Sigmoid colon (tissue), 4 donors: ENCODE measurements at regions not wholly inside any gene's neighbourhood (a gene's known extent, or its start where the extent isn't known, plus 50 kb on each side); places are given as distances from the start of the nearest gene placed in this dataset.
"Not testable (repeated sequence)": the region's sequence is repeated elsewhere in the genome, so short reads cannot be mapped to it uniquely, and the experiment has no call there.

ENCODE experiments used
- EP300 ChIP-seq, 4 donors: sonication (generic); formaldehyde crosslinking; IDR thresholded peaks; one replicate each; pipeline ENCODE4 v1.6.1; 2017; ENCODE audit warnings: antibody characterized with exemption in 4 of 4
- POLR2A ChIP-seq, 2 donors: fragments of 450-650 bp; IDR thresholded peaks; one replicate each; pipeline ENCODE4 v1.6.1; 2016; ENCODE audit warnings: antibody characterized with exemption in 2 of 2, mild to moderate bottlenecking in 2 of 2, moderate library complexity in 2 of 2
- POLR2AphosphoS5 ChIP-seq, 4 donors: sonication (generic); formaldehyde crosslinking; IDR thresholded peaks; one replicate each; pipeline ENCODE4 v1.6.1; 2017; ENCODE audit warnings: antibody characterized with exemption in 4 of 4
- TF ChIP-seq, protein P1 (sequence below), 4 experiments: fragments of 450-650 bp in 3 of 4; fragments of 200-600 bp in 1 of 4; IDR thresholded peaks; one replicate each; pipeline ENCODE4 v1.5.1; 2016 to 2019; ENCODE audit warnings: antibody characterized with exemption in 4 of 4, mild to moderate bottlenecking in 3 of 4, moderate library complexity in 2 of 4

DNA sequence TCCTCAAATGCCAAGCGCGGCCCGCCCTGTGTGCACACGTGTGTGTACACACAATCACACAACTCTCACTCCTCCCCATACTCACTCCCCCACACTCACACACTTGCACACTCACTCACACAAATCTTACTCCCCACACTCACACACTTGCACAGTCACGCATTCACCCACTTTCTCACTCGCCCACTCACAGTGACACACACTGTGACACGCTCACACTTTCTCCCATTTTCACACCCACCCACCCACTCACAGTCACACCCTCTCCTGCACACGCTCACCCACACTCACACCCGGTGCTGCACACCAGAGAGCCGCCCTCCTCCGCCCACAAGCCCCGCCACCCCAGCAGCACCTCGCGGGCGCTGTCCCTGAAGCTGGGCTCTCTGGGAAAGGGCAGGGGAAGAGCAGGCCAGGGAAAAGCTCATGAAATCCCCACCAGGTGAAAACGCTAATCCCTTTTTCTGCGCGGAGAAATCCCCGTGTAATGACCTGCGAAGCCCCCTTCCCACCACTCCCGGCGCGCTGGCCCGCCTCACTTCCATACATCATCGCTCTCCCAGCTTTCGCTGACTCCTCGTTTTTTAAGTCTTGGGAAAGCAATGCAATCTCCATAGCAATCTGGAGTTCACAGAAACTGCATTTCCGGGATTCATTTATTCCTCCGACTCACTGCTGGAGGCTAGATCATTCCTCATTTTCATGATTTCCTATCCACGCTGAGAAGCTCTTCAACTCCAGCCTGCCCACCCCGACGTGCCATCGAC is 211.6 kb upstream of the LRRC61 start:
- TF ChIP-seq, protein P1, sequence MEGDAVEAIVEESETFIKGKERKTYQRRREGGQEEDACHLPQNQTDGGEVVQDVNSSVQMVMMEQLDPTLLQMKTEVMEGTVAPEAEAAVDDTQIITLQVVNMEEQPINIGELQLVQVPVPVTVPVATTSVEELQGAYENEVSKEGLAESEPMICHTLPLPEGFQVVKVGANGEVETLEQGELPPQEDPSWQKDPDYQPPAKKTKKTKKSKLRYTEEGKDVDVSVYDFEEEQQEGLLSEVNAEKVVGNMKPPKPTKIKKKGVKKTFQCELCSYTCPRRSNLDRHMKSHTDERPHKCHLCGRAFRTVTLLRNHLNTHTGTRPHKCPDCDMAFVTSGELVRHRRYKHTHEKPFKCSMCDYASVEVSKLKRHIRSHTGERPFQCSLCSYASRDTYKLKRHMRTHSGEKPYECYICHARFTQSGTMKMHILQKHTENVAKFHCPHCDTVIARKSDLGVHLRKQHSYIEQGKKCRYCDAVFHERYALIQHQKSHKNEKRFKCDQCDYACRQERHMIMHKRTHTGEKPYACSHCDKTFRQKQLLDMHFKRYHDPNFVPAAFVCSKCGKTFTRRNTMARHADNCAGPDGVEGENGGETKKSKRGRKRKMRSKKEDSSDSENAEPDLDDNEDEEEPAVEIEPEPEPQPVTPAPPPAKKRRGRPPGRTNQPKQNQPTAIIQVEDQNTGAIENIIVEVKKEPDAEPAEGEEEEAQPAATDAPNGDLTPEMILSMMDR (IDR thresholded peaks at IDR 0.05): not testable (repeated sequence)
- TF ChIP-seq POLR2A, POLR2AphosphoS5, EP300 (IDR thresholded peaks at IDR 0.05): not testable (repeated sequence)
